ENCODE measurements at regions not wholly inside any gene's neighbourhood (a gene's known extent, or its start where the extent isn't known, plus 50 kb on each side); places are given as distances from the start of the nearest gene placed in this dataset.

- H3K9ac ChIP-seq (ENCODE audit: extremely low read depth, insufficient read length, low read length) = no peak overlapping the region
- H3K18ac ChIP-seq (ENCODE audit: insufficient read length, low read depth, low read length) = no peak overlapping the region
- H2BK120ac ChIP-seq (ENCODE audit: low read depth, low read length, poor library complexity, severe bottlenecking) = no peak overlapping the region
- no peaks in the 10 kb centered on the region for H3K27me3 Mint-ChIP-seq (ENCODE audit: low read depth)
- no peak overlapping the region for H3K4ac ChIP-seq (ENCODE audit: low read depth, low read length)
- H3K36me3 Mint-ChIP-seq (ENCODE audit: insufficient read depth in 1 of 3, low read depth in 3 of 3) = 0 out of 7 replicates have a peak, but pooled peaks cover 0 to 4% (median 0%) of the 10 kb centered on the region in 3 experiments
- no peak overlapping the region for H3T11ph ChIP-seq (ENCODE audit: low read length)
- H3K56ac ChIP-seq (ENCODE audit: insufficient read length, low read depth, low read length) = no peak overlapping the region
- no peaks in the 10 kb centered on the region; a peak in 1 of 5 replicates for H3K9me3 Mint-ChIP-seq
- no peak for DNase-seq
- H3K14ac ChIP-seq (ENCODE audit: insufficient read depth, low read length) = no peak overlapping the region
- H3K23me2 ChIP-seq (ENCODE audit: insufficient read length, low read depth, low read length, poor library complexity, severe bottlenecking) = peaks cover 3% of the 10 kb centered on the region
- H2AFZ ChIP-seq (ENCODE audit: low read length) = no peak overlapping the region
- H3K79me1 ChIP-seq (ENCODE audit: insufficient read depth, low read depth, low read length, poor library complexity, severe bottlenecking) = no peaks in the 10 kb centered on the region
- H2BK12ac ChIP-seq (ENCODE audit: insufficient read length, low read depth, low read length) = no peak overlapping the region
- no peak overlapping the region for H3K4me3 Mint-ChIP-seq
- no peak overlapping the region for H4K5ac ChIP-seq (ENCODE audit: insufficient read length, low read depth, low read length)
- no peak for TF ChIP-seq CTCF (conservative IDR thresholded peaks at IDR 0.05)
- H3K4me1 ChIP-seq (ENCODE audit: insufficient read depth, low read length) = peaks cover 2% of the 10 kb centered on the region; the same call in 1 of the 2 replicates
- H3K4me2 ChIP-seq (ENCODE audit: insufficient read depth, insufficient read length, low read length) = no peak overlapping the region
- H3K79me2 ChIP-seq (ENCODE audit: insufficient read depth, low read length) = no peaks in the 10 kb centered on the region
- WGBS (ENCODE audit: extremely low coverage, insufficient read length, low lambda C conversion rate) = no CpG with 5 or more reads among the region's 2 CpGs
- no peaks in the 10 kb centered on the region for H3K9me3 ChIP-seq (ENCODE audit: control insufficient read depth, low read depth, low read length)
- no peak overlapping the region for H3K27ac ChIP-seq (ENCODE audit: insufficient read length, low read depth, low read length)
- H2BK15ac ChIP-seq (ENCODE audit: low read depth, low read length) = no peak overlapping the region
- no peak overlapping the region for H2BK20ac ChIP-seq (ENCODE audit: low read depth, low read length, poor library complexity, severe bottlenecking)
- H4K20me1 ChIP-seq (ENCODE audit: control insufficient read depth, insufficient read depth, insufficient read length) = no peaks in the 10 kb centered on the region
- peaks cover 29 to 35% of the 10 kb centered on the region in 2 experiments for H3K4me1 Mint-ChIP-seq
- no peak overlapping the region for H4K91ac ChIP-seq (ENCODE audit: insufficient read length, low read depth, low read length)
- no peak overlapping the region for H2BK5ac ChIP-seq (ENCODE audit: insufficient read length, low read length)
- H4K8ac ChIP-seq (replicated peaks; ENCODE audit: insufficient read length, low read depth, low read length) = no peak overlapping the region
- H3K27me3 ChIP-seq (ENCODE audit: insufficient read depth, low read length) = no peaks in the 10 kb centered on the region
- H2AK5ac ChIP-seq (ENCODE audit: insufficient read length, low read length) = no peak overlapping the region
- no peak overlapping the region; a peak in 1 of 7 replicates for H3K27ac Mint-ChIP-seq
- H3K23ac ChIP-seq (ENCODE audit: insufficient read length, low read depth, low read length) = no peak overlapping the region
Observed at GRCh38 chr20:53676519-53676822, 82.8 kb upstream of the ZNF217 start.
